Activated CD8-positive, alpha-beta T cell treated with anti-CD3 and anti-CD28 coated beads, Interleukin-2, amount 10 ng/mL, durations not matched to agents 7 days and 5 days (primary cell): ENCODE measurements at regions not wholly inside any gene's neighbourhood (a gene's known extent, or its start where the extent isn't known, plus 50 kb on each side); places are given as distances from the start of the nearest gene placed in this dataset.

Experiments
- ATAC-seq: fragments of 150-1000 bp; cut with Tn5 transposase; one replicate; pipeline ENCODE4 v1.10.0; 2021; ENCODE audit warnings: moderate library complexity
- CTCF ChIA-PET: fragments of 350-600 bp; sonication (Branson Sonifier 250); formaldehyde crosslinking; loops from one replicate; lab custom pipeline; 2021; ENCODE audit warnings: antibody characterized with exemption; lab: Charles Lee
- POLR2A ChIA-PET: fragments of 350-600 bp; sonication (Branson Sonifier 250); formaldehyde crosslinking; loops from one replicate; lab custom pipeline; 2021; ENCODE audit warnings: antibody characterized with exemption; lab: Charles Lee
- DNase-seq: peaks from one replicate; pipeline ENCODE4 v3.0.0-alpha.2; 2020
- H3K27ac Mint-ChIP-seq: one replicate; pipeline ENCODE4 v1.8.0; 2021; ENCODE audit warnings: mild to moderate bottlenecking, mixed read lengths
- H3K27me3 Mint-ChIP-seq: one replicate; pipeline ENCODE4 v1.8.0; 2021; ENCODE audit warnings: low read depth, mixed read lengths
- H3K36me3 Mint-ChIP-seq: one replicate; pipeline ENCODE4 v1.8.0; 2021; ENCODE audit warnings: low read depth, mixed read lengths
- H3K4me1 Mint-ChIP-seq: one replicate; pipeline ENCODE4 v1.8.0; 2021; ENCODE audit warnings: low read depth, mixed read lengths
- H3K4me3 Mint-ChIP-seq: one replicate; pipeline ENCODE4 v1.8.0; 2021; ENCODE audit warnings: mild to moderate bottlenecking, mixed read lengths
- H3K9me3 Mint-ChIP-seq: one replicate; pipeline ENCODE4 v1.8.0; 2022; ENCODE audit warnings: mixed read lengths; ENCODE audit not compliant: insufficient read depth

DNA sequence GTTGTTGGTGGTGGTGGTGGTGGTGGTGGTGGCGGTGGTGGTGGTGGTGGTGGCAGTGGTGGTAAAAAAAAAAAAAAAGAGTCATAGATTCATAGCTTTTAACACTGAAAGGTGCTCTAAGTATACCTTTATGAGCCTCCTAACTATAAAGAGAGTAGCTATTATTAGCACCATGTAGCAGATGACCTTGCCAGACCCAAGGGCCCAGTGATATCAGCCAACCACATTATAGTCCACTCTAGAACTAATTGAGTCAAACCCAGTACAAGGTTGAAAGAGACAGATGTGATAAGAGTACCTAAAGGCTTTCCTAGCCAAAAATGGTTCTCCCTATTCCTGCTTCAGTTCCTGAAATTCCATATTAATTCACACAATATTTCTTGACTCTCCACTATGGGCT is 245.3 kb downstream of the HACE1 start:
- DNase-seq (no peak), ATAC-seq (no peak)
- Mint-ChIP-seq H3K4me3 (no peak overlapping the region), H3K27ac (no peak overlapping the region), H3K9me3 (no peaks in the 10 kb centered on the region), H3K27me3 (no peaks in the 10 kb centered on the region), H3K36me3 (no peaks in the 10 kb centered on the region), H3K4me1 (no peaks in the 10 kb centered on the region)
- ChIA-PET POLR2A (interaction anchor here (0.6 kb wide), 1 partner anchor 1718 kb away, joined by 4 read pairs; no protein-coding TSS in a partner anchor), CTCF (no interaction called here)

DNA sequence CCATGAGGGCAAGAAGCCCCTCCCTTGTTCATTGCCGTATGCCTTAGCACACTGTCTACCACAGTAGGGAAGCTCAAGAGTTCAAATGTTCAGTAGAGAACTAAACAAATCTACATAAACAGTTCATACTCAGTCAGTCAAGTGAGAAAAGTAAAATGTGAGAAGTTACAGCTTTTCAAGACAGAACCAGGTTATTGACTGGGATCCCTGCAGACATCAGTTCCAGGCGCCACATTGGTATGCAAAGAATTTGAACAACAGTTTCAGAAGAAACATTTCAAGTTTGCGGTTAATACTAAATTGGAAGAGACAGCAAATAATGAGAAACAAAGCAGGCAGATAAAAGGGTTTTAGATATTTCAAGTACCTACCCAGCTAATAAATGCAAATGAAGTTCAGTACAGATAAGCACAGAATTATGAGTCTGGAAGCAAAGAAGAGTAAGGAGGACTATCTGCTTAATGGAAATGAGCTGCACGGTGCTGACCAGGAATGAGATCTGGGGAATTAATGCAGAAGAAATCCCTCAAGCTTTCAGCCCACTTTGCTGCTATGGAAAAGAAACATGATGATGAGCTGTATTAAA is 246.2 kb downstream of the HACE1 start:
- H3K4me3 Mint-ChIP-seq = no peak overlapping the region
- H3K9me3 Mint-ChIP-seq = no peaks in the 10 kb centered on the region
- DNase-seq (no peak), ATAC-seq (no peak)
- no peaks in the 10 kb centered on the region for H3K36me3 Mint-ChIP-seq
- POLR2A ChIA-PET = no interaction called here
- H3K27me3 Mint-ChIP-seq = no peaks in the 10 kb centered on the region
- no peak overlapping the region for H3K27ac Mint-ChIP-seq
- no peaks in the 10 kb centered on the region for H3K4me1 Mint-ChIP-seq
- CTCF ChIA-PET = no interaction called here

DNA sequence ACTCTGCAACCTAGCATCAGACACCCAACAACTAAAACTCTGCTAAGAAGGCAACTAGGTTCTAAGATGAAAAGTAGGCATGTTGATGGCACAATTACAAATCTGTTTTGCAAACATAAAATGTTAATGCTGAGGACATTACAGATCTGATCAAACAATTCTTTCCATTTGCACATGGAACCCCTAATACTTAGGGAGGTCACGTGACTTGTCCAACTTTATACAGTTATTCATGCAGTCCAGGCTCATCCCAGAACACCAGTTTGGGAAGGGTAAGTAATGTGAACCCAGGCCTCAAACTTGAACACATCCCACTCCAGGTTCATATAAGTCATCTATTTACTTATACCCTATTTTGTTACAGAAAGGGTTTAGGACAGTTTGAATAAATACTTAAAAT is 247.2 kb downstream of the HACE1 start:
- no peaks in the 10 kb centered on the region for H3K36me3 Mint-ChIP-seq
- no peak for DNase-seq
- no peak overlapping the region for H3K27ac Mint-ChIP-seq
- H3K27me3 Mint-ChIP-seq = no peaks in the 10 kb centered on the region
- no peaks in the 10 kb centered on the region for H3K4me1 Mint-ChIP-seq
- no peak for ATAC-seq
- no peak overlapping the region for H3K4me3 Mint-ChIP-seq
- H3K9me3 Mint-ChIP-seq = no peaks in the 10 kb centered on the region
- ChIA-PET CTCF (no interaction called here), POLR2A (interaction anchor here (0.6 kb wide), 1 partner anchor 171 kb away, joined by 3 read pairs; no protein-coding TSS in a partner anchor)

DNA sequence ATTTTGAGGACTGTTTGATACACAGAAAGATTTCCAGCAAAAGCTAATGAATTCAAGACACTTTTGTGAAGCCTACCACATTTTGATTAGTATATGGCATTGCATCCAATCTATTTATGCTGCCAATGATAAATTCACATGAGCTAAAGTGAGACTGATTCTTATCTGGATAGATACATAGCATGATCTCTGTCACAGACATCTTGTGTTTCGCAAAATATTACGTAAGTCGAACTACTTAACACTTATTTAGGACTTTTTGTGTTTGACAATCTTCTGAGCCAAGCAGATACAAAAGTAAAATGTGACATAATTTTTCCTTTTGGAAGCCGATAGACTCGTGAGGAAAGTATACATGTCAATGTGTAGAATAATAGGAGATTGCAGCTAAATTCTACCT is 251.6 kb downstream of the HACE1 start:
- Mint-ChIP-seq H3K36me3 (no peaks in the 10 kb centered on the region), H3K27ac (no peak overlapping the region), H3K27me3 (no peaks in the 10 kb centered on the region), H3K9me3 (no peaks in the 10 kb centered on the region), H3K4me1 (peaks cover 6% of the 10 kb centered on the region), H3K4me3 (no peak overlapping the region)
- ChIA-PET CTCF (no interaction called here), POLR2A (no interaction called here)
- no peak for ATAC-seq
- no peak for DNase-seq

DNA sequence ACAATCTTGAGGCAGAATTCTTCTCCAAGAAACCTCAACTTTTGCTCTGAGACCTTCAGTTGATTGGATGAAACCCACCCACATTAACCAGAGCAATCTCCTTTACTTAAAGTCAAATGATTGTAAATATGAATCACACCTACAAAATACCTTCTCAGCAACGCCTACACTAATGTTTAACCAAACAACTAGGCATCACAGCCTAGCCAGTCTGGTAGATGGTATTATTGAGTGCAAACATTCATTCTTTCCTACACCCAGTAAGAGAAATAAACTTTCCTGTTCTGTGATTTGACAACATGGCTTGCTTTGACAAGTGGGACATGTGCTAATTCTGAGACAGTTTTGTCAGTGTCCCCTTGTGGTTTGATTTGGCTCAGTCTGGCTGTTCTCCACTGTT is 252.2 kb downstream of the HACE1 start:
- H3K4me3 Mint-ChIP-seq = no peak overlapping the region
- DNase-seq (no peak), ATAC-seq (no peak)
- H3K27me3 Mint-ChIP-seq = no peaks in the 10 kb centered on the region
- ChIA-PET CTCF (no interaction called here), POLR2A (no interaction called here)
- H3K4me1 Mint-ChIP-seq = peaks cover 12% of the 10 kb centered on the region
- H3K36me3 Mint-ChIP-seq = no peaks in the 10 kb centered on the region
- H3K9me3 Mint-ChIP-seq = no peaks in the 10 kb centered on the region
- H3K27ac Mint-ChIP-seq = no peak overlapping the region

DNA sequence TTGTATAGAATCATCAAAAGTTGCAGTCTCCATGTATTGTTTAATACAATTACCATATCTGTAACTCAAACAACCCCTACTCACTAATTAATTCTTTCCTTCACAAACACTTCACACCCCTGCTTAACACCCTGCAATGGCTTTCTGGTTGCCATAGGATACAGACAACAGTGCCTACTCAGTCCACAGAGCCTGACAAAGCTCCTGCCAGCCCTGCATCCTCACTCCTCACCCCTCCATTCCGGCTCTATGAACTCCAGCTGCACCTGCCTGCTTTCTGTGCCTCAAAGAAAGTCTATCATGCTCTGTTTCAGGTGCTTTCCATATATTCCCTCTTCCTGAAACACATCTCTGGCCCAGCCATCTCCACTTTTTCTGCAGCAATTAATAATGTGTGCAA is 253.4 kb downstream of the HACE1 start:
- H3K4me1 Mint-ChIP-seq = peaks cover 14% of the 10 kb centered on the region
- no peaks in the 10 kb centered on the region for H3K27me3 Mint-ChIP-seq
- no peak overlapping the region for H3K4me3 Mint-ChIP-seq
- H3K9me3 Mint-ChIP-seq = no peaks in the 10 kb centered on the region
- ChIA-PET CTCF (no interaction called here), POLR2A (no interaction called here)
- no peak for DNase-seq
- no peaks in the 10 kb centered on the region for H3K36me3 Mint-ChIP-seq
- ATAC-seq = no peak
- no peak overlapping the region for H3K27ac Mint-ChIP-seq

DNA sequence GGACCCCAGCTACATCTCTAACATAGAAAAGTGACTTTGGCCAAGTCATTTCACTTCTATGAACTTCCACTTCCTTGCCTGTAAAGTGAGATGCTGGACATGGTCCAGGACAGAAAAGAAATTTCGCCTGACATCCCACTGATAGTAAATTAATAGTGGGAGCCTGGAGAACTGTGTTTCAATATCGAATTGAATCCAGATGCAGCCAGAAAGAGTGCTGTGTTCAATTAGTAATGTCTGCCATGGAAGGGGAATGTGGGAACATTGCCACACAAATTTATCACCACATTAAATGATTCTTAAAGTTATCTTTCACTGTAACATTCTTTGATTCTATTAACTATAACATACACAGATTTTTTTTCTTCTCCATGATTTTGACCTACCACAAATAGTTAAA is 255.0 kb downstream of the HACE1 start:
- ATAC-seq = no peak
- CTCF ChIA-PET = interaction anchor here (0.6 kb wide), 1 partner anchor 287 kb away, joined by 3 read pairs; no protein-coding TSS in a partner anchor
- peaks cover 14% of the 10 kb centered on the region for H3K4me1 Mint-ChIP-seq

DNA sequence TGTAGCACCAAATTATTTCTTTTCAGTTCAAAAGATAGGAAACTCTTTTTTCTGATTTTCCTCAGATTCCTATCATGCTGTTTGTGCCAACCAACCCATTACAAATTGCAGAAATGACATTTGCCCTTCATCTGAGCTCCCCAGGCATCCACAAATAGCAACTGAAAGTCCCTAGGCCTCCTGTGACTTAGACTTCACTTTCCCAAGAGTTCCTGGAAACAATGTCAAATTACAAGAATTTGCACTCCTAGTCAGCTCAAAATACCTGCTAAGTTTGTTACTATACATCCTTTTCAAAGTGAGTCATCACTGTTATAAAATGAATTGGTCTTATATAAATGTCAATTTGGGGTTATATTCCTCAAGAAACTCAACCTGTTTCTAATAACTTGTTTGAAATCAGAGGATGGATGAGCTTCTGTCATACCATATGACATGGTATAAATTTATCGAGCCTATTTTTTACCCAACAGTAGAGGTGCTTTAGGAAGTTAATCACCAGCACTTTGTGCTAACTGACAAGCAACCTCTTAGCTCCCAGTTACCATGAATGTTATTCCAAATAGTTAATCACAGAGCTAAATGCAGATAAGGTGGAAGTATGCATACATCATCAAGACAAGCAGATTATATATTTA is 256.5 kb downstream of the HACE1 start:
- CTCF ChIA-PET = no interaction called here
- peaks cover 14% of the 10 kb centered on the region for H3K4me1 Mint-ChIP-seq
- H3K36me3 Mint-ChIP-seq = no peaks in the 10 kb centered on the region
- no peaks in the 10 kb centered on the region for H3K9me3 Mint-ChIP-seq
- H3K27me3 Mint-ChIP-seq = no peaks in the 10 kb centered on the region
- POLR2A ChIA-PET = no interaction called here
- no peak overlapping the region for H3K4me3 Mint-ChIP-seq
- ATAC-seq (no peak), DNase-seq (no peak)
- no peak overlapping the region for H3K27ac Mint-ChIP-seq

More for the DNA sequence above, 255.0 kb downstream of the HACE1 start:
- Mint-ChIP-seq H3K27ac (no peak overlapping the region), H3K9me3 (no peaks in the 10 kb centered on the region), H3K4me3 (no peak overlapping the region), H3K27me3 (no peaks in the 10 kb centered on the region), H3K36me3 (no peaks in the 10 kb centered on the region)
- POLR2A ChIA-PET = no interaction called here
- DNase-seq = no peak

DNA sequence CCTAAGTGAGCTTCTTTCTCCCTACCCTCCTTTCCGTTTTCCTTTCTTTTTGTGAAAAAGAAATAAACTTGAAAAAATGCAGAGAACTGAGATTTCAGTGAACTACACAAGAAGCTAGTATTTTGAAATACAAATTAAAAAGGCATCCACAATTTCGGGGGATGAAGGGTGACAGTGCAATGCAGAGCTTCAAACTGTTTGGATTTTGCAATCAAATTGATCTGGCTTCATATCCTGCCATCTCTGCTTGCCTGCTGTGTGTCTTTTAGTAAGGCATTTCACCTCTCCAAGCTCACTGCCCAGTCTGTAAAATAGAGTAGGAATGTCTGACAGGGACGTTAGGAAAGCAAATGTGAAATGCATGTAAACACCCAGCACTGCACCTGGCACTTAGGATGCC is 258.0 kb downstream of the HACE1 start:
- Mint-ChIP-seq H3K27me3 (no peaks in the 10 kb centered on the region), H3K4me3 (no peak overlapping the region), H3K9me3 (no peaks in the 10 kb centered on the region), H3K36me3 (no peaks in the 10 kb centered on the region), H3K27ac (no peak overlapping the region), H3K4me1 (peaks cover 14% of the 10 kb centered on the region)
- ChIA-PET CTCF (no interaction called here), POLR2A (no interaction called here)
- ATAC-seq (no peak), DNase-seq (no peak)

DNA sequence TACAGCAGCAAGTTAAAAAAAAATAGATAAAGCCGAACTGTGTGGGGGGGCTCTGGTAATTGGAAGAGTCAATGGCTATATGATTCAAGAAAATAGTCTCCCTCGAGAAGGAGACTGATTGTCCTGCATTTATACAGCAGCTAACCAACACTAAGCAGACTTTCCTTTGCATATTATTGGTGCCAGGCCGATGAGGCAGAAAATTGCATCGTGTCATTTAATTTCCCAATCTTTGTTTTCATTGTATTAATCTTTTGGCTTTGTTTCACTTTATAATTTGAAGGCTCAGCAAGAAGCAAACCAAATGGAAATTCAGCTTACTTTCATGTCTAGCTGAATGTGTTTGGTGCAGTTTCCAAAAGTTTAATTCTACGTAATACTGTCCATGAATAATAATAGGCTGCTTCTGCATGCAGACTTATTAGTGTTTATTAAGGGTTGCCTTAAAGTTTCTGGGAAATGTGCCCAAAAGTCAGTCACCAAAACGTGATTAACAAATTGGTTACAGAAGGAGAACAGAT is 258.5 kb downstream of the HACE1 start:
- POLR2A ChIA-PET = no interaction called here
- ATAC-seq (no peak), DNase-seq (no peak)
- no peaks in the 10 kb centered on the region for H3K36me3 Mint-ChIP-seq
- no peak overlapping the region for H3K27ac Mint-ChIP-seq
- H3K27me3 Mint-ChIP-seq = no peaks in the 10 kb centered on the region
- no peaks in the 10 kb centered on the region for H3K9me3 Mint-ChIP-seq
- CTCF ChIA-PET = no interaction called here
- no peak overlapping the region for H3K4me3 Mint-ChIP-seq
- peaks cover 14% of the 10 kb centered on the region for H3K4me1 Mint-ChIP-seq

DNA sequence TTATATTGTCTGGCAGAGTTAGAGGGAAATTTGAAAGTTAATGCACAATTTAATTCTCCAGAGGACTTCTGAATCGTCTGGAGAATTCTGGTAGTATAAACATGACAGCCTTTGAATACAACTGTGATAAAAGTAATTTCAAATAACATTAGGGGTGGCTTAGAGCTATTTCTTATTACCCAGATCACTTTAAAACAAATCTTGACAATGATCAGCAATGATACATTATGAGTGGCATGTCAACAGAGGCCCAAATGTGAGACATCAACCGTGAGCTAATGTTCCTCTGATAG is 259.1 kb downstream of the HACE1 start:
- Mint-ChIP-seq H3K4me1 (peaks cover 14% of the 10 kb centered on the region), H3K27me3 (peaks cover under 1% of the 10 kb centered on the region), H3K9me3 (no peaks in the 10 kb centered on the region), H3K27ac (no peak overlapping the region), H3K4me3 (no peak overlapping the region), H3K36me3 (no peaks in the 10 kb centered on the region)
- CTCF ChIA-PET = no interaction called here
- ATAC-seq = no peak
- POLR2A ChIA-PET = no interaction called here
- no peak for DNase-seq

DNA sequence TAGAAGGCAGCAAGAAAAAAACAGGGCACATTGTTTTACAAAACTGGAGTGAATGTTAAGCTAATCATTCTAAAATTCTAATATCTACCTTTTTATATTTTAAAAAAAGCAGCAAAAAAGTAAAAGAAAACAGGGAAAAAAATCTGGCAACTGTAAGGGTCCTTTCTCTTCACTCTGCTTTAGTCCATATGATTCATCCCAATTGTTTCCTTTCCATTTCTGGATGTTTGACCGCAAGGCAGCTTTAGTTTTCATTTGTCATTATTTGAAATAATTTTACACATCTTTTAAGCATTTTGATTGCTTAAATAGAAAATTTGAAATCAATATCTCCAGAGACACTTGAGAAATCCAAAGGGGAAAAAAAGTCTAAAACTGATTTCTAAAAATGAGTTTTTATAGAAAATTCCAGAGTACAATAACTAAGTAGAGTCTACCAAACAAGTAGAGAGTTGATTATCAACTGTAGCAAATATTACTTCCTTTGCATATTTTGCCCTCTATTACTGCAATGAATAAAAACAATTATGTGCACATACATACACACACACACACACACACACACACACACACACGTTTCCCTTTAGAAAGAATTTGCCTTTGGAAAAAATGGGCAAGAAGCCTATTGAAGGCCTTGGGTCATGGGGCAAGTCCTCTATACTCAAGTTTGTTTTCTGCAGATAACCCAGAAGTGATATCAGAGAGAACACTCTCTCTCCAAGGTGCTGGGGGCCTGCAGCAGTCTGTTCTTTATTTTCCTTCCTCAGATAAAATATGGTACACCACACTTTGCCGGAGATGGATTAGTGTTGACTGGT is 259.7 kb downstream of the HACE1 start:
- DNase-seq = no peak
- Mint-ChIP-seq H3K4me1 (peaks cover 14% of the 10 kb centered on the region), H3K4me3 (no peak overlapping the region), H3K27ac (no peak overlapping the region), H3K9me3 (no peaks in the 10 kb centered on the region), H3K27me3 (peaks cover 2% of the 10 kb centered on the region), H3K36me3 (no peaks in the 10 kb centered on the region)
- POLR2A ChIA-PET = no interaction called here
- CTCF ChIA-PET = no interaction called here
- ATAC-seq = no peak
